Mesendoderm (in vitro differentiated cells): ENCODE measurements at regions not wholly inside any gene's neighbourhood (a gene's known extent, or its start where the extent isn't known, plus 50 kb on each side); places are given as distances from the start of the nearest gene placed in this dataset.
A peak's percentile ranks its signal among the peaks of the same experiment; 100 is the strongest.

ENCODE experiments used
- DNase-seq: peaks from one replicate; pipeline ENCODE4 v3.0.0; 2013
- H2AK5ac ChIP-seq: 2 replicates; pipeline ENCODE4 v1.6.1; 2013; ENCODE audit warnings: low read length, inconsistent platforms
- H2BK120ac ChIP-seq: 2 replicates; pipeline ENCODE4 v1.6.1; 2013; ENCODE audit warnings: low read depth, mild to moderate bottlenecking, low read length, moderate library complexity, mixed read lengths
- H2BK15ac ChIP-seq: replicated peaks from 2 replicates; pipeline ENCODE4 v1.6.1; 2013; ENCODE audit warnings: low read depth, mild to moderate bottlenecking, moderate library complexity
- H2BK5ac ChIP-seq: 2 replicates; pipeline ENCODE4 v1.6.1; 2013; ENCODE audit warnings: low read length, inconsistent platforms
- H3K18ac ChIP-seq: 2 replicates; pipeline ENCODE4 v1.6.1; 2013; ENCODE audit warnings: mild to moderate bottlenecking, low read length, mixed read lengths
- H3K23ac ChIP-seq: one replicate; pipeline ENCODE4 v1.6.1; 2013; ENCODE audit warnings: low read length
- H3K27ac ChIP-seq: 2 replicates; pipeline ENCODE4 v1.5.1; 2013; ENCODE audit warnings: low read depth, mild to moderate bottlenecking, inconsistent platforms, low read length, moderate library complexity
- H3K27me3 ChIP-seq: 2 replicates; pipeline ENCODE4 v1.6.1; 2013; ENCODE audit warnings: low read length, control low read depth, mild to moderate bottlenecking, inconsistent platforms; ENCODE audit not compliant: insufficient read depth, poor library complexity
- H3K36me3 ChIP-seq: 2 replicates; pipeline ENCODE4 v1.6.1; 2013; ENCODE audit warnings: low read length, inconsistent platforms; ENCODE audit not compliant: control insufficient read depth, insufficient read depth
- H3K4ac ChIP-seq: one replicate; pipeline ENCODE4 v1.6.1; 2013; ENCODE audit warnings: low read depth, mild to moderate bottlenecking, low read length, moderate library complexity
- H3K4me1 ChIP-seq: 2 replicates; pipeline ENCODE4 v1.6.1; 2013; ENCODE audit warnings: low read depth, low read length, inconsistent platforms; ENCODE audit not compliant: control insufficient read depth
- H3K4me2 ChIP-seq: 2 replicates; pipeline ENCODE4 v1.6.1; 2013; ENCODE audit warnings: low read length
- H3K4me3 ChIP-seq: 2 replicates; pipeline ENCODE4 v1.5.1; 2013; ENCODE audit warnings: mild to moderate bottlenecking, low read length
- H3K56ac ChIP-seq: one replicate; pipeline ENCODE4 v1.6.1; 2013; ENCODE audit warnings: low read length
- H3K79me1 ChIP-seq: 2 replicates; pipeline ENCODE4 v1.6.1; 2013; ENCODE audit warnings: low read length, inconsistent platforms
- H3K79me2 ChIP-seq: 2 replicates; pipeline ENCODE4 v1.6.1; 2013; ENCODE audit warnings: mild to moderate bottlenecking, low read length; ENCODE audit not compliant: control insufficient read depth, insufficient read depth
- H3K9ac ChIP-seq: 2 replicates; pipeline ENCODE4 v1.6.1; 2013; ENCODE audit warnings: low read length, inconsistent platforms
- H4K5ac ChIP-seq: one replicate; pipeline ENCODE4 v1.6.1; 2013; ENCODE audit warnings: low read length
- H4K8ac ChIP-seq: one replicate; pipeline ENCODE4 v1.6.1; 2013; ENCODE audit warnings: low read depth, mild to moderate bottlenecking, control low read depth, low read length, moderate library complexity
- WGBS: extraction: QIAGEN DNeasy Blood & Tissue Kit; methylation state at CpG from one replicate; pipeline ENCODE4 v1.1.7; 2013; ENCODE audit warnings: low lambda C conversion rate, missing lambda C conversion rate; ENCODE audit not compliant: insufficient coverage; ENCODE audit errors: extremely low coverage; 5-methylcytosine and 5-hydroxymethylcytosine counted together

DNA sequence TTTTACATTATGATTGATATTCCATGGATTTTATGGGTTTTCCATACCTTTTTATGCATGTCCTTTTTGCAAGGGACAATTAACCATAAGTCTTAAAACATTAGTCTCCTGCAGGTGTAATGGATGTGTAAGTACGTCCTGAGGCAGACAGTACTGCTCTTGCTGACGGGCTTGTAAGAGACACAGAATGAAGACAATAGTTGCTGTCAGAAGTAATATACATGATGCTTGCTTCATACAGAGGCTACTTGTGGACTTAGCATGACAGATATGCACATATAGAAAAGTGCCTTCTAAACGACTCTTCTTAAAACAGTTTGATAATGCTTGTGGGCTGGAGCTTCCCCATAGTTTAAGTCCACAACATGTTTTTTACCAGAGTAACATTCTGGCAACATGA lies 182.7 kb downstream of the SPATA31D1 start:
- Histone ChIP-seq H3K9ac (no peak overlapping the region), H3K4ac (no peak overlapping the region), H4K8ac (no peak overlapping the region), H3K4me2 (no peak overlapping the region), H2BK15ac (no peak overlapping the region), H3K27ac (no peak overlapping the region), H2BK5ac (no peak overlapping the region), H3K79me1 (no peaks in the 10 kb centered on the region), H3K79me2 (no peaks in the 10 kb centered on the region), H3K56ac (no peak overlapping the region), H3K27me3 (no peaks in the 10 kb centered on the region), H3K36me3 (no peaks in the 10 kb centered on the region), H2AK5ac (no peak overlapping the region), H4K5ac (no peak overlapping the region), H3K23ac (no peak overlapping the region), H3K18ac (no peak overlapping the region), H3K4me3 (no peak overlapping the region), H3K4me1 (peaks cover 4% of the 10 kb centered on the region), H2BK120ac (no peak overlapping the region)
- no peak for DNase-seq
- no CpG with 5 or more reads among the region's 3 CpGs for WGBS

DNA sequence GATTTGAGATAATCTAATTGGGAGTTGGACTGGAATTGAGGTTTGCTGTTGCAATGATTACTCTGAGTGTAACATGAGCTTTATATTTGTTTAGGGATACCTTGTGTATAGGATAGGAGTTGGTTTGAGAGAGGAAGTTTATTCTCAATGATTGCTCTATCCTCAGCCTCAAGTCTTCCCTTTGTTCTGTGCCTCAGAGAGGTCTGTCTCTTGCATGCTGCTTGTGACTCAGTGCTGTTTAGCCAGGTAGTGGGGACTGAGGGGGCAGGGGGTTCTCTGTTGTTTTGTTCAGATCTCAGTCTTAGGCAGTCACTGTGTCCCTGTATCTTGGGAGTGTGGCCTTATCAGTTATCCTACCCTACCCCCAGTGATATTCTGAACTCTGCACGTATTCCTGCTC lies 192.1 kb downstream of the SPATA31D1 start:
- DNase-seq, result peak; percentile 10
- no peak overlapping the region for H2AK5ac ChIP-seq
- H3K4me2 ChIP-seq, result no peak overlapping the region
- no peaks in the 10 kb centered on the region for H3K36me3 ChIP-seq
- H3K79me1 ChIP-seq, result no peaks in the 10 kb centered on the region
- no peak overlapping the region for H2BK15ac ChIP-seq
- no peak overlapping the region for H2BK120ac ChIP-seq
- no peak overlapping the region for H3K23ac ChIP-seq
- no peak overlapping the region for H3K9ac ChIP-seq
- H3K27ac ChIP-seq, result no peak overlapping the region
- no peaks in the 10 kb centered on the region for H3K79me2 ChIP-seq
- H3K56ac ChIP-seq, result no peak overlapping the region
- H3K27me3 ChIP-seq, result no peaks in the 10 kb centered on the region
- H3K4ac ChIP-seq, result no peak overlapping the region
- H4K8ac ChIP-seq, result no peak overlapping the region
- H4K5ac ChIP-seq, result no peak overlapping the region
- H3K18ac ChIP-seq, result no peak overlapping the region
- WGBS, result no CpG with 5 or more reads among the region's 1 CpG
- no peak overlapping the region for H3K4me3 ChIP-seq
- no peak overlapping the region for H2BK5ac ChIP-seq
- H3K4me1 ChIP-seq, result no peaks in the 10 kb centered on the region

DNA sequence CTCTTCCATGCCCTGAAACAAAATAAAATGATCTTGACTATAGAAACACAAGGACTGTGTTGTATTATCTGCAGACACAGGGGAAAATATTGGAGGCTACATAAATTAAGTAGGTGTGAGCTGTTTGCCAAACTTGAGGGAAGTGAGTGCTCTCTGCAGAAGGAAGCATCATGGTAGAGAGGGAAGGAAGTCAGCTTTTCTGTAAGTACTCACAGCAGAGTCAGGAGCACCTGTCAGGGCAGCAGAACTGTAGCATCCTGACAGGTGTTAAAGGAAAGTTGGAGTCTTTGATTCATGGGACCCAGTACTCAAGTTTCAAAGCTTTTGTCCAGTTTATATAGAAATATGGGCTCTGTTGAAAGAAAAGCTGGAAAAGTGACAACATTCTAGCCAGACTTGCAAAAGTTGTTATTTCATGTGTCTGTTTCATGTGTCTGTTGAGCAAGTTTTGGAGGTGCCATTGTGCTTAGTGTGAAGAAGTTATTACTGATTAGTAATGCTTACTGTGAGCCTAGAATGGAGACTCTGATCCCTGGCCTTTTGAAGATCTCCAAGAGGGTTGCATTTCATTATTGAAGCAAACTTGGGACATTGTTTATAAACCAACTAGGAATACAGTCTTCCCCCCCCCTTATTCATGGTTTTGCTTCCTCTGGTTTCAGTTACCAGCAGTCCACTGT lies 194.7 kb downstream of the SPATA31D1 start:
- Histone ChIP-seq H3K4ac (no peak overlapping the region), H3K4me3 (no peak overlapping the region), H4K8ac (no peak overlapping the region), H3K4me2 (no peak overlapping the region), H3K4me1 (no peaks in the 10 kb centered on the region), H3K56ac (no peak overlapping the region), H3K9ac (no peak overlapping the region), H3K79me2 (no peaks in the 10 kb centered on the region), H3K36me3 (no peaks in the 10 kb centered on the region), H3K18ac (no peak overlapping the region), H2BK120ac (no peak overlapping the region), H3K79me1 (no peaks in the 10 kb centered on the region), H4K5ac (no peak overlapping the region), H3K27ac (no peak overlapping the region), H2AK5ac (no peak overlapping the region), H3K23ac (no peak overlapping the region), H2BK15ac (no peak overlapping the region), H3K27me3 (no peaks in the 10 kb centered on the region), H2BK5ac (no peak overlapping the region)
- DNase-seq, result no peak

DNA sequence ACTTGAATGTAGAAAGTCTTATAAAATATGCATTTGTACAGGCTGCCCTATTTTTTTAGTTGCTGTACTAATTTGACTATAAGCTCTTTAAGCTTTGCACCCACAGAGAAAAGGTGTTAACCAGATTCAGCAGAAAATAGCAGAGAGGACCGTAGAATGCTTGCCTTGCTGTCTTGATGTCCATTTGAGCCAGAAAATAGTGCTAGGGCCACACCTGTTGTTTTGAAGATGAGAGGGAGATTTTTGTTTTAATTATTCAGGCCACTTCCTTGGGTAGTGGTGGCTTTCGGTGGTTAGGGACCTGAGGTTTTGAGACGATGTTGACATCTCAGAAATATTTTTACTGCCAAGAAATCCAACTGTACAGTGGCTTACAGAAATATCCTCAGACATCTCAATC lies 196.0 kb downstream of the SPATA31D1 start:
- no peak overlapping the region for H2BK5ac ChIP-seq
- no peaks in the 10 kb centered on the region for H3K27me3 ChIP-seq
- H3K4me1 ChIP-seq, result no peaks in the 10 kb centered on the region
- no peak overlapping the region for H3K4ac ChIP-seq
- H2BK15ac ChIP-seq, result no peak overlapping the region
- H2AK5ac ChIP-seq, result no peak overlapping the region
- no peak overlapping the region for H3K23ac ChIP-seq
- no peaks in the 10 kb centered on the region for H3K36me3 ChIP-seq
- H3K18ac ChIP-seq, result no peak overlapping the region
- no peak for DNase-seq
- no peak overlapping the region for H3K4me3 ChIP-seq
- WGBS, result no CpG with 5 or more reads among the region's 3 CpGs
- no peaks in the 10 kb centered on the region for H3K79me2 ChIP-seq
- no peak overlapping the region for H3K9ac ChIP-seq
- no peak overlapping the region for H4K5ac ChIP-seq
- H4K8ac ChIP-seq, result no peak overlapping the region
- no peak overlapping the region for H3K4me2 ChIP-seq
- no peak overlapping the region for H3K56ac ChIP-seq
- no peaks in the 10 kb centered on the region for H3K79me1 ChIP-seq
- no peak overlapping the region for H2BK120ac ChIP-seq
- H3K27ac ChIP-seq, result no peak overlapping the region

DNA sequence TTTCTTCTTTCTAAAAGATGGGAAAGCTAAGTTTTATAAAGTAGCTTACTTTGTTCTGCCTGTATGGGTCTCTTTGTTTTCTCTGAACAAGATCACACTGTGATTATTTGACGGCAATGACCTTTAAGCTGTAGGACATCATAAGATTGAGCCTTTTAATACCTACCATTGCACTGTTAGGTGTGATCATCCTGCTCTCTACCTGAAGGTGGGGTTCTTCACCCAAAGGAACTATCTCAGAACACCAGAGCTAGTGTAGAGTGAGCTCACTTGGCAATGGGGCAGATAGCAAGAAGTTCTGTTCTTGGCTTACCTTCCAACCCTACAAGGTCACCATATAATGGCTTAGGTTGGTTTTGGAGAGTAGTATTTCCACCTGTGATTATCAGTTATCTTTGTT lies 200.2 kb downstream of the SPATA31D1 start:
- Histone ChIP-seq H3K56ac (no peak overlapping the region), H3K23ac (no peak overlapping the region), H3K4me2 (no peak overlapping the region), H2BK15ac (no peak overlapping the region), H4K8ac (no peak overlapping the region), H3K79me2 (no peaks in the 10 kb centered on the region), H3K79me1 (no peaks in the 10 kb centered on the region), H2AK5ac (no peak overlapping the region), H2BK5ac (no peak overlapping the region), H3K4ac (no peak overlapping the region), H3K27ac (no peak overlapping the region), H3K4me3 (no peak overlapping the region), H3K18ac (no peak overlapping the region), H3K9ac (no peak overlapping the region), H4K5ac (no peak overlapping the region), H3K36me3 (no peaks in the 10 kb centered on the region), H2BK120ac (no peak overlapping the region), H3K27me3 (no peaks in the 10 kb centered on the region), H3K4me1 (no peaks in the 10 kb centered on the region)
- DNase-seq, result peak; percentile 54
- no CpG with 5 or more reads among the region's 1 CpG for WGBS

GRCh38 chr9:82191082-82191770 lies 202.7 kb downstream of the SPATA31D1 start:
- no peaks in the 10 kb centered on the region for H3K79me2 ChIP-seq
- H3K56ac ChIP-seq, result no peak overlapping the region
- no peaks in the 10 kb centered on the region for H3K79me1 ChIP-seq
- no peaks in the 10 kb centered on the region for H3K27me3 ChIP-seq
- no peak overlapping the region for H3K4ac ChIP-seq
- H3K36me3 ChIP-seq, result no peaks in the 10 kb centered on the region
- no peak overlapping the region for H2BK5ac ChIP-seq
- no peak overlapping the region for H3K27ac ChIP-seq
- H2BK15ac ChIP-seq, result no peak overlapping the region
- no peak overlapping the region for H3K18ac ChIP-seq
- no peak overlapping the region for H4K5ac ChIP-seq
- no peak overlapping the region for H4K8ac ChIP-seq
- H3K23ac ChIP-seq, result no peak overlapping the region
- H3K4me1 ChIP-seq, result no peaks in the 10 kb centered on the region
- DNase-seq, result no peak
- WGBS, result no CpG with 5 or more reads among the region's 4 CpGs
- no peak overlapping the region for H3K4me3 ChIP-seq
- H3K9ac ChIP-seq, result no peak overlapping the region
- H2BK120ac ChIP-seq, result no peak overlapping the region
- H3K4me2 ChIP-seq, result no peak overlapping the region
- no peak overlapping the region for H2AK5ac ChIP-seq
